K562 (cell line): ENCODE measurements at regions not wholly inside any gene's neighbourhood (a gene's known extent, or its start where the extent isn't known, plus 50 kb on each side); places are given as distances from the start of the nearest gene placed in this dataset.

Experiments used
- ATAC-seq: fragments of 200-7000 bp; cut with Tn5 transposase; 3 replicates; pipeline ENCODE4 v1.9.1; 2020; ENCODE audit warnings: moderate library complexity
- BruUV-seq: library from RNA; stranded (reverse); fragments of 400-500 nt; replicated peaks from 2 replicates; lab custom pipeline; 2021; lab: Mats Ljungman, UMichigan
- CTCF ChIA-PET: fragments of 300-600 bp; formaldehyde crosslinking; extraction: SDS; loops from one replicate; lab custom pipeline; 2021; ENCODE audit warnings: low intra/inter-chr PET ratio; lab: Yijun Ruan, JAX
- POLR2A ChIA-PET: fragments of 300-600, 350-650 bp; sonication (Branson Sonifier 250); formaldehyde crosslinking; extraction: SDS; loops from one replicate; lab custom pipeline; 2021; ENCODE audit warnings: antibody characterized with exemption, inconsistent platforms; lab: Yijun Ruan, JAX
- DNase-seq, 4 experiments: peaks; one replicate each; pipeline versions ENCODE4 v3.0.0 to v3.0.0-alpha.2; 2011 to 2018; ENCODE audit warnings: low spot score in 3 of 4, mixed read lengths in 3 of 4; ENCODE audit errors: extremely low read depth in 1 of 4
- FAIRE-seq: peaks from 2 replicates; lab custom pipeline; 2011; peaks lifted over from hg19 to GRCh38; lab: Jason Lieb, UNC
- H2AFZ ChIP-seq: 2 replicates; pipeline ENCODE4 v1.6.0; 2011; ENCODE audit warnings: low read depth, low read length, control low read depth, inconsistent platforms
- H3K27ac ChIP-seq: fragments of 200-600 bp; 3 replicates; pipeline ENCODE4 v1.8.0; 2011; ENCODE audit warnings: low read depth, mild to moderate bottlenecking, control low read depth, inconsistent platforms, low read length, moderate library complexity, mixed read lengths; ENCODE audit errors: extremely low read depth
- H3K27me3 ChIP-seq, 2 experiments: fragments of 300-600 bp in 1 of 2; 2 replicates in 1 of 2; 3 replicates in 1 of 2; pipeline versions ENCODE4 v1.6.0 to v1.8.0; 2011; ENCODE audit warnings: inconsistent platforms in 2 of 2, low read length in 2 of 2, mild to moderate bottlenecking in 1 of 2, mixed read lengths in 1 of 2, moderate library complexity in 1 of 2; ENCODE audit not compliant: control insufficient read depth in 2 of 2, insufficient read depth in 2 of 2
- H3K36me3 ChIP-seq: fragments of 300-600 bp; 3 replicates; pipeline ENCODE4 v1.8.0; 2011; ENCODE audit warnings: mild to moderate bottlenecking, low read length, inconsistent platforms; ENCODE audit not compliant: control insufficient read depth, insufficient read depth
- H3K4me1 ChIP-seq, 2 experiments: fragments of 200-600 bp in 1 of 2; replicated peaks in 1 of 2; 2 replicates in 1 of 2; 3 replicates in 1 of 2; pipeline versions ENCODE4 v1.5.1 to v1.8.0; 2011; ENCODE audit warnings: inconsistent platforms in 2 of 2, low read length in 2 of 2, mild to moderate bottlenecking in 1 of 2, mixed read lengths in 1 of 2, moderate library complexity in 1 of 2; ENCODE audit not compliant: control insufficient read depth in 2 of 2, insufficient read depth in 2 of 2
- H3K4me2 ChIP-seq: 2 replicates; pipeline ENCODE4 v1.6.1; 2011; ENCODE audit warnings: low read length, control low read depth, inconsistent platforms, mixed read lengths; ENCODE audit not compliant: insufficient read depth
- H3K4me3 ChIP-seq: fragments of 200-600 bp; sonication (generic), shearing (Covaris generic); 2 replicates; pipeline ENCODE4 v1.5.1; 2016; ENCODE audit warnings: control low read depth, inconsistent platforms
- H3K79me2 ChIP-seq: fragments of 200-600 bp; 3 replicates; pipeline ENCODE4 v1.8.0; 2011; ENCODE audit warnings: low read length, inconsistent platforms; ENCODE audit not compliant: control insufficient read depth, insufficient read depth
- H3K9ac ChIP-seq, 2 experiments: 2 replicates each; pipeline versions ENCODE4 v1.6.0 to v1.6.1; 2011; ENCODE audit warnings: low read depth in 2 of 2, low read length in 2 of 2, control low read depth in 1 of 2, inconsistent platforms in 1 of 2, mild to moderate bottlenecking in 1 of 2, mixed read lengths in 1 of 2; ENCODE audit not compliant: insufficient read depth in 1 of 2
- H3K9me1 ChIP-seq: one replicate; pipeline ENCODE4 v1.6.0; 2011; ENCODE audit warnings: inconsistent platforms, mild to moderate bottlenecking, low read length, moderate library complexity; ENCODE audit not compliant: control insufficient read depth, insufficient read depth
- H3K9me3 ChIP-seq: replicated peaks from 2 replicates; pipeline ENCODE4 v1.5.1; 2011; ENCODE audit warnings: low read depth, low read length, inconsistent platforms; ENCODE audit not compliant: control insufficient read depth, insufficient read depth
- H4K20me1 ChIP-seq: replicated peaks from 2 replicates; pipeline ENCODE4 v1.6.1; 2011; ENCODE audit warnings: low read length, inconsistent platforms, mixed read lengths; ENCODE audit not compliant: control insufficient read depth, insufficient read depth
- EZH2 ChIP-seq: IDR thresholded peaks from 2 replicates; pipeline ENCODE4 v1.6.1; 2012; ENCODE audit warnings: low read depth, mild to moderate bottlenecking, inconsistent platforms, low read length, borderline replicate concordance
- HMG20B ChIP-seq: fragments of 250-450 bp; sonication (Bioruptor Pico); IDR thresholded peaks from 2 replicates; pipeline ENCODE4 v1.5.0; 2021; ENCODE audit warnings: mild to moderate bottlenecking
- ILF3 ChIP-seq: fragments of 450-650 bp; IDR thresholded peaks from 2 replicates; pipeline ENCODE4 v1.6.1; 2018; ENCODE audit warnings: antibody characterized with exemption, mild to moderate bottlenecking, moderate library complexity, borderline replicate concordance
- MXD1 ChIP-seq: fragments of 250-450 bp; sonication (Bioruptor Pico); IDR thresholded peaks from 2 replicates; pipeline ENCODE4 v1.8.0; 2021; ENCODE audit warnings: borderline replicate concordance, mild to moderate bottlenecking, moderate library complexity; ENCODE audit not compliant: poor library complexity, severe bottlenecking
- SIRT6 ChIP-seq: IDR thresholded peaks from one replicate; pipeline ENCODE4 v1.6.1; 2012; ENCODE audit warnings: low read depth, mild to moderate bottlenecking, control low read depth, inconsistent platforms, low read length, moderate library complexity
- SMAD2 ChIP-seq: fragments of 150-350 bp; IDR thresholded peaks from 2 replicates; pipeline ENCODE4 v1.6.1; 2014; ENCODE audit warnings: low read depth, mild to moderate bottlenecking, low read length
- SNAPC5 ChIP-seq: fragments of 250-450 bp; sonication (Bioruptor Pico); IDR thresholded peaks from 2 replicates; pipeline ENCODE4 v1.8.0; 2021; ENCODE audit warnings: moderate library complexity, mild to moderate bottlenecking, inconsistent platforms
- STAT5B ChIP-seq: fragments of 250-450 bp; sonication (Bioruptor Pico); IDR thresholded peaks from 2 replicates; pipeline ENCODE4 v1.8.0; 2021; ENCODE audit warnings: mild to moderate bottlenecking, inconsistent platforms
- ZBTB1 ChIP-seq: sonication (generic); formaldehyde crosslinking; IDR thresholded peaks from 2 replicates; pipeline ENCODE4 v1.8.1; 2023; ENCODE audit warnings: missing genetic modification reagents, low read depth, mild to moderate bottlenecking, borderline replicate concordance
- ZMIZ1 ChIP-seq, 2 experiments: fragments of 150-350 bp in 1 of 2; IDR thresholded peaks; 2 replicates each; pipeline ENCODE4 v1.6.1; 2012 to 2016; ENCODE audit warnings: low read depth in 2 of 2, low read length in 2 of 2, mild to moderate bottlenecking in 1 of 2, moderate library complexity in 1 of 2
- in situ Hi-C: fragments of 300-500 bp; cut with MboI; formaldehyde crosslinking; loops from 4 replicates; pipeline ENCODE4 v1.15.0; 2018; ENCODE audit warnings: inconsistent platforms, mixed read lengths
- intact Hi-C: fragments of 100-400 bp; cut with micrococcal nuclease; formaldehyde crosslinking; loops from 2 replicates; pipeline ENCODE4 v1.14.2; 2022

- TF ChIP-seq ZMIZ1 (IDR thresholded peaks at IDR 0.05; ENCODE audit: low read depth in 2 of 2, low read length in 2 of 2) (no peak), STAT5B (CRISPR knock-in tag) (no peak), ILF3 (no peak), EZH2 (no peak), SNAPC5 (CRISPR knock-in tag) (no peak)
Measured at GRCh38 chr2:172285760-172286159, 141.6 kb upstream of the ITGA6 start (continued).

- H3K4me3 ChIP-seq = no peak overlapping the region
- no peaks in the 10 kb centered on the region for H4K20me1 ChIP-seq
- in situ Hi-C loops = no loop called here
- ATAC-seq (no peak), FAIRE-seq (no peak), DNase-seq (no peak)
- H3K9me1 ChIP-seq = no peaks in the 10 kb centered on the region
- no peaks in the 10 kb centered on the region for H3K79me2 ChIP-seq
- no peaks in the 10 kb centered on the region for H3K36me3 ChIP-seq
- ChIA-PET POLR2A (interaction anchor here (0.7 to 1.3 kb wide), 3 partner anchors 8 to 56 kb away, joined by 3 to 5 read pairs (median 3); no protein-coding TSS in a partner anchor), CTCF (no interaction called here)
- H3K4me1 ChIP-seq = no peaks in the 10 kb centered on the region
- H2AFZ ChIP-seq = no peak overlapping the region
- no peak overlapping the region for H3K9ac ChIP-seq
- BruUV-seq = no TSS peak
- H3K4me2 ChIP-seq = no peak overlapping the region
- no peaks in the 10 kb centered on the region for H3K9me3 ChIP-seq
- intact Hi-C loops = loop anchor here (10.0 kb wide), 1 partner anchor 178 kb away; no protein-coding TSS in a partner anchor
- H3K27ac ChIP-seq = no peak overlapping the region
- peaks cover 2 to 17% of the 10 kb centered on the region in 2 experiments; a peak in 2 of 5 replicates for H3K27me3 ChIP-seq
- TF ChIP-seq ZBTB1 (CRISPR knock-in tag) (no peak), MXD1 (CRISPR knock-in tag) (no peak), SIRT6 (no peak), SMAD2 (no peak), HMG20B (CRISPR knock-in tag) (no peak)
Measured at GRCh38 chr2:172287190-172287589, 140.2 kb upstream of the ITGA6 start.
